Endothelial cell of umbilical vein (primary cell): ENCODE measurements at regions not wholly inside any gene's neighbourhood (a gene's known extent, or its start where the extent isn't known, plus 50 kb on each side); places are given as distances from the start of the nearest gene placed in this dataset.

Source experiments
- BruUV-seq: library from RNA; stranded (reverse); fragments of 400-500 nt; replicated peaks from 2 replicates; lab custom pipeline; 2021; lab: Mats Ljungman, UMichigan
- CTCF ChIA-PET: fragments of 300-600, 350-600 bp; sonication (Branson Sonifier 250); formaldehyde crosslinking; loops from one replicate; lab custom pipeline; 2021; ENCODE audit warnings: antibody characterized with exemption, inconsistent platforms; lab: Charles Lee
- POLR2A ChIA-PET: fragments of 300-600, 350-600 bp; sonication (Branson Sonifier 250); formaldehyde crosslinking; loops from one replicate; lab custom pipeline; 2021; ENCODE audit warnings: antibody characterized with exemption, inconsistent platforms; lab: Charles Lee
- DNase-seq: peaks from one replicate; pipeline ENCODE4 v3.0.0-alpha.2; 2011; ENCODE audit warnings: low read depth, low spot score
- FAIRE-seq: peaks from 2 replicates; lab custom pipeline; 2011; peaks lifted over from hg19 to GRCh38; lab: Jason Lieb, UNC
- H2AFZ ChIP-seq: 2 replicates; pipeline ENCODE4 v1.6.0; 2012; ENCODE audit warnings: low read depth, low read length, control low read depth, inconsistent platforms
- H3K27ac ChIP-seq: 2 replicates; pipeline ENCODE4 v1.5.1; 2011; ENCODE audit warnings: low read depth, mild to moderate bottlenecking, control low read depth, low read length, moderate library complexity; ENCODE audit not compliant: insufficient read depth
- H3K27me3 ChIP-seq, 2 experiments: 2 replicates each; pipeline versions ENCODE4 v1.6.0 to v1.6.1; 2011; ENCODE audit warnings: low read length in 2 of 2, mixed read lengths in 1 of 2; ENCODE audit not compliant: control insufficient read depth in 2 of 2, insufficient read depth in 2 of 2
- H3K36me3 ChIP-seq, 2 experiments: 2 replicates in 1 of 2; 3 replicates in 1 of 2; pipeline ENCODE4 v1.5.1; 2011; ENCODE audit warnings: low read length in 2 of 2, mild to moderate bottlenecking in 1 of 2, moderate library complexity in 1 of 2; ENCODE audit not compliant: control insufficient read depth in 2 of 2, insufficient read depth in 2 of 2; ENCODE audit errors: extremely low read depth in 1 of 2
- H3K4me1 ChIP-seq: 3 replicates; pipeline ENCODE4 v1.5.1; 2011; ENCODE audit warnings: mild to moderate bottlenecking, low read length; ENCODE audit not compliant: control insufficient read depth, insufficient read depth; ENCODE audit errors: extremely low read depth
- H3K4me2 ChIP-seq: 2 replicates; pipeline ENCODE4 v1.6.1; 2011; ENCODE audit warnings: low read length, control low read depth, mixed read lengths; ENCODE audit not compliant: insufficient read depth
- H3K4me3 ChIP-seq, 3 experiments: fragments of 200-600 bp in 1 of 3; sonication (generic), shearing (Covaris generic) in 1 of 3; replicated peaks in 1 of 3; 2 replicates each; pipeline ENCODE4 v1.5.1; 2011 to 2016; ENCODE audit warnings: control low read depth in 3 of 3, low read length in 3 of 3, mild to moderate bottlenecking in 2 of 3, inconsistent platforms in 1 of 3, low read depth in 1 of 3, moderate library complexity in 1 of 3; ENCODE audit not compliant: insufficient read depth in 1 of 3
- H3K79me2 ChIP-seq: 2 replicates; pipeline ENCODE4 v1.6.0; 2012; ENCODE audit warnings: low read length, inconsistent platforms; ENCODE audit not compliant: control insufficient read depth, insufficient read depth
- H3K9ac ChIP-seq: replicated peaks from 2 replicates; pipeline ENCODE3; 2011; ENCODE audit warnings: low read length, control low read depth; ENCODE audit not compliant: insufficient read depth; ENCODE audit errors: extremely low read depth
- H3K9me1 ChIP-seq: replicated peaks from 3 replicates; pipeline ENCODE4 v1.6.0; 2011; ENCODE audit warnings: mild to moderate bottlenecking, low read length; ENCODE audit not compliant: control insufficient read depth, insufficient read depth; ENCODE audit errors: extremely low read depth
- H3K9me3 ChIP-seq: replicated peaks from 2 replicates; pipeline ENCODE4 v1.5.1; 2012; ENCODE audit warnings: low read length, inconsistent platforms; ENCODE audit not compliant: control insufficient read depth, insufficient read depth
- H4K20me1 ChIP-seq: replicated peaks from 2 replicates; pipeline ENCODE3; 2011; ENCODE audit warnings: mild to moderate bottlenecking, low read length; ENCODE audit not compliant: control insufficient read depth, insufficient read depth; ENCODE audit errors: extremely low read depth
- EZH2 ChIP-seq: IDR thresholded peaks from 2 replicates; pipeline ENCODE4 v1.6.1; 2012; ENCODE audit warnings: borderline replicate concordance, low read depth, mild to moderate bottlenecking, moderate library complexity, low read length, inconsistent platforms; ENCODE audit not compliant: severe bottlenecking
- FOS ChIP-seq: IDR thresholded peaks from 2 replicates; pipeline ENCODE4 v1.6.1; 2011; ENCODE audit warnings: mild to moderate bottlenecking, low read length, moderate library complexity, borderline replicate concordance; ENCODE audit not compliant: insufficient read depth
- GATA2 ChIP-seq: IDR thresholded peaks from 2 replicates; pipeline ENCODE4 v1.7.0; 2011; ENCODE audit warnings: low read depth, mild to moderate bottlenecking, moderate library complexity, mixed read lengths, low read length; ENCODE audit not compliant: insufficient read length, insufficient read depth
- JUN ChIP-seq: IDR thresholded peaks from 2 replicates; pipeline ENCODE4 v1.6.1; 2011; ENCODE audit warnings: borderline replicate concordance, low read depth; ENCODE audit not compliant: insufficient read length, insufficient read depth
- POLR2A ChIP-seq: IDR thresholded peaks from 2 replicates; pipeline ENCODE4 v1.6.1; 2012; ENCODE audit warnings: low read depth, mild to moderate bottlenecking, control low read depth, low read length
- POLR2AphosphoS5 ChIP-seq: IDR thresholded peaks from 2 replicates; pipeline ENCODE4 v1.6.1; 2012; ENCODE audit warnings: low read depth, mild to moderate bottlenecking, control low read depth, low read length, moderate library complexity; ENCODE audit not compliant: insufficient read depth
- dilution Hi-C: fragments of 300-500 bp; cut with MboI; formaldehyde crosslinking; loops from one replicate; pipeline ENCODE4 v1.15.0; 2019; ENCODE audit warnings: low sequenced_read_pairs; ENCODE audit not compliant: extremely low pct_ligation_motif_present
- intact Hi-C: fragments of 100-400 bp; cut with micrococcal nuclease; formaldehyde crosslinking; loops from one replicate; pipeline ENCODE4 v1.10.0; 2022
- TF ChIP-seq, protein P1 (sequence below), 2 donors: IDR thresholded peaks; 1 replicate in 1 of 2; 2 replicates in 1 of 2; pipeline ENCODE4 v1.5.1; 2011; ENCODE audit warnings: low read length in 2 of 2, mild to moderate bottlenecking in 2 of 2, moderate library complexity in 2 of 2, control low read depth in 1 of 2, inconsistent platforms in 1 of 2, low read depth in 1 of 2; ENCODE audit not compliant: insufficient read depth in 1 of 2; ENCODE audit errors: extremely low read depth in 1 of 2
- TF ChIP-seq, protein P2 (sequence below): IDR thresholded peaks from 2 replicates; pipeline ENCODE4 v1.6.1; 2011; ENCODE audit not compliant: insufficient read depth, insufficient read length

DNA sequence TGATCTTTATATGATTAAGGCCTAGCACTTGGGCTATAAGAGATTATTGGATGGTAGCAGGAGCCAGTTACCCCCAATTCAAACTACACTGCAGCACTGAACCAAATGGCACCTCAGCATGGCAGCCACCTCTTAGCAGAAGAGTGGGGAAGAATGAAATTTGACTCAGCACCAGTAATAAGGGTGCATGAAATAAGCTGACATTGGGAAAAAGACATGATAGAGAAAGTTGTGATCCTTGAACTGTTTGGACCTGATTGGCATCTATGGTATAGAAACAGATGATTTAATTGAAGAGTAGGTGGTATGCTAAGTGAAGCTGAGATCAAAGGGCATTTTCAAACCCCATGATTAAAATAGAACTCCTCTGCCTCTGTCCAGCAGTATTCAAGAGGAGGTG lies 389.5 kb downstream of the FOXG1 start:
- ChIA-PET CTCF (no interaction called here), POLR2A (no interaction called here)
- BruUV-seq: no TSS peak
- FAIRE-seq (no peak), DNase-seq (no peak)
- Histone ChIP-seq H3K4me3 (no peak overlapping the region), H3K9ac (no peak overlapping the region), H3K27me3 (no peaks in the 10 kb centered on the region), H3K4me1 (no peaks in the 10 kb centered on the region), H3K9me3 (no peaks in the 10 kb centered on the region), H3K27ac (no peak overlapping the region), H3K4me2 (no peak overlapping the region), H2AFZ (no peak overlapping the region), H4K20me1 (no peaks in the 10 kb centered on the region), H3K9me1 (no peaks in the 10 kb centered on the region), H3K36me3 (no peaks in the 10 kb centered on the region), H3K79me2 (no peaks in the 10 kb centered on the region)
- intact Hi-C loops: no loop called here
- TF ChIP-seq, protein P1, sequence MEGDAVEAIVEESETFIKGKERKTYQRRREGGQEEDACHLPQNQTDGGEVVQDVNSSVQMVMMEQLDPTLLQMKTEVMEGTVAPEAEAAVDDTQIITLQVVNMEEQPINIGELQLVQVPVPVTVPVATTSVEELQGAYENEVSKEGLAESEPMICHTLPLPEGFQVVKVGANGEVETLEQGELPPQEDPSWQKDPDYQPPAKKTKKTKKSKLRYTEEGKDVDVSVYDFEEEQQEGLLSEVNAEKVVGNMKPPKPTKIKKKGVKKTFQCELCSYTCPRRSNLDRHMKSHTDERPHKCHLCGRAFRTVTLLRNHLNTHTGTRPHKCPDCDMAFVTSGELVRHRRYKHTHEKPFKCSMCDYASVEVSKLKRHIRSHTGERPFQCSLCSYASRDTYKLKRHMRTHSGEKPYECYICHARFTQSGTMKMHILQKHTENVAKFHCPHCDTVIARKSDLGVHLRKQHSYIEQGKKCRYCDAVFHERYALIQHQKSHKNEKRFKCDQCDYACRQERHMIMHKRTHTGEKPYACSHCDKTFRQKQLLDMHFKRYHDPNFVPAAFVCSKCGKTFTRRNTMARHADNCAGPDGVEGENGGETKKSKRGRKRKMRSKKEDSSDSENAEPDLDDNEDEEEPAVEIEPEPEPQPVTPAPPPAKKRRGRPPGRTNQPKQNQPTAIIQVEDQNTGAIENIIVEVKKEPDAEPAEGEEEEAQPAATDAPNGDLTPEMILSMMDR (IDR thresholded peaks at IDR 0.05; ENCODE audit: extremely low read depth in 1 of 2, insufficient read depth in 1 of 2, low read depth in 1 of 2, low read length in 2 of 2): no peak
- TF ChIP-seq POLR2AphosphoS5 (no peak), EZH2 (no peak), JUN (no peak), FOS (no peak), POLR2A (no peak), GATA2 (no peak)
- TF ChIP-seq, protein P2, sequence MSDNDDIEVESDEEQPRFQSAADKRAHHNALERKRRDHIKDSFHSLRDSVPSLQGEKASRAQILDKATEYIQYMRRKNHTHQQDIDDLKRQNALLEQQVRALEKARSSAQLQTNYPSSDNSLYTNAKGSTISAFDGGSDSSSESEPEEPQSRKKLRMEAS: no peak
- dilution Hi-C loops: no loop called here
